ENCODE measurements at regions not wholly inside any gene's neighbourhood (a gene's known extent, or its start where the extent isn't known, plus 50 kb on each side); places are given as distances from the start of the nearest gene placed in this dataset.

- no peak for TF ChIP-seq CTCF (conservative IDR thresholded peaks at IDR 0.05; ENCODE audit: low read depth, low read length)
- TF ChIP-seq EZH2 (IDR thresholded peaks at IDR 0.05; ENCODE audit: borderline replicate concordance, low read depth, low read length, poor library complexity, severe bottlenecking) = no peak
Measured at GRCh38 chr13:28607187-28607955, 51.6 kb upstream of the POMP start.

Data from A673 (cell line).